HL-60 (cell line): ENCODE measurements at regions not wholly inside any gene's neighbourhood (a gene's known extent, or its start where the extent isn't known, plus 50 kb on each side); places are given as distances from the start of the nearest gene placed in this dataset.

ENCODE experiments used
- DNase-seq, 2 experiments: peaks; one replicate each; pipeline ENCODE4 v3.0.0-alpha.2; 2010 to 2020; ENCODE audit warnings: low read depth in 1 of 2, low spot score in 1 of 2
- H3K27ac ChIP-seq: fragments of 250-450 bp; sonication (Bioruptor Pico); replicated peaks from 2 replicates; pipeline ENCODE4 v1.5.1; 2020; ENCODE audit warnings: mild to moderate bottlenecking, moderate library complexity
- H3K27me3 ChIP-seq: fragments of 250-450 bp; sonication (Bioruptor Pico); 2 replicates; pipeline ENCODE4 v1.5.1; 2021; ENCODE audit warnings: mild to moderate bottlenecking, moderate library complexity; ENCODE audit not compliant: insufficient read depth, poor library complexity, severe bottlenecking
- H3K4me3 ChIP-seq: replicated peaks from 2 replicates; pipeline ENCODE4 v1.5.1; 2011; ENCODE audit warnings: mild to moderate bottlenecking, control low read depth, low read length; ENCODE audit not compliant: insufficient read depth
- CTCF ChIP-seq: IDR thresholded peaks from one replicate; pipeline ENCODE4 v1.5.1; 2011; ENCODE audit warnings: low read length, control low read depth, inconsistent platforms; ENCODE audit not compliant: insufficient read depth
- GABPA ChIP-seq: IDR thresholded peaks from 2 replicates; pipeline ENCODE4 v1.6.1; 2012; ENCODE audit warnings: low read depth
- POLR2AphosphoS5 ChIP-seq: IDR thresholded peaks from 2 replicates; pipeline ENCODE4 v1.6.1; 2012; ENCODE audit warnings: low read depth
- REST ChIP-seq: IDR thresholded peaks from 2 replicates; pipeline ENCODE4 v1.6.1; 2012; ENCODE audit warnings: low read depth; ENCODE audit not compliant: insufficient replicate concordance
- SPI1 ChIP-seq: IDR thresholded peaks from 2 replicates; pipeline ENCODE4 v1.6.1; 2012; ENCODE audit warnings: low read depth, mild to moderate bottlenecking, borderline replicate concordance

- Histone ChIP-seq H3K27me3 (no peaks in the 10 kb centered on the region), H3K27ac (no peak overlapping the region), H3K4me3 (no peak overlapping the region)
- TF ChIP-seq SPI1 (no peak), POLR2AphosphoS5 (no peak), REST (no peak), CTCF (no peak), GABPA (no peak)
- DNase-seq = no peak
Measured at GRCh38 chr6:106727480-106728149, 98.2 kb downstream of the QRSL1 start.

GRCh38 chr6:106724848-106725247 lies 95.5 kb downstream of the QRSL1 start:
- no peak overlapping the region for H3K27ac ChIP-seq

More at GRCh38 chr6:106724848-106725247, 95.5 kb downstream of the QRSL1 start:
- Histone ChIP-seq H3K27me3 (no peaks in the 10 kb centered on the region), H3K4me3 (no peak overlapping the region)
- TF ChIP-seq SPI1 (no peak), GABPA (no peak), REST (no peak), POLR2AphosphoS5 (no peak), CTCF (no peak)
- no peak for DNase-seq
